GM10248 (cell line): ENCODE measurements at regions not wholly inside any gene's neighbourhood (a gene's known extent, or its start where the extent isn't known, plus 50 kb on each side); places are given as distances from the start of the nearest gene placed in this dataset.

Source experiments
- CTCF ChIA-PET: fragments of 300-600 bp; sonication (Branson Sonifier 250); formaldehyde crosslinking; extraction: SDS; loops from one replicate; lab custom pipeline; 2021; ENCODE audit warnings: antibody characterized with exemption; lab: Yijun Ruan, JAX
- POLR2A ChIA-PET: fragments of 350-650 bp; sonication (Branson Sonifier 250); formaldehyde crosslinking; extraction: SDS; loops from one replicate; lab custom pipeline; 2020; ENCODE audit warnings: antibody characterized with exemption; lab: Yijun Ruan, JAX
- DNase-seq: peaks from one replicate; pipeline ENCODE4 v3.0.0; 2012; ENCODE audit errors: extremely low spot score
- TF ChIP-seq, protein P1 (sequence below): IDR thresholded peaks from 2 replicates; pipeline ENCODE4 v1.5.1; 2012; ENCODE audit warnings: mild to moderate bottlenecking, low read depth; ENCODE audit errors: extremely low read depth, missing control alignments, control extremely low read depth

DNA sequence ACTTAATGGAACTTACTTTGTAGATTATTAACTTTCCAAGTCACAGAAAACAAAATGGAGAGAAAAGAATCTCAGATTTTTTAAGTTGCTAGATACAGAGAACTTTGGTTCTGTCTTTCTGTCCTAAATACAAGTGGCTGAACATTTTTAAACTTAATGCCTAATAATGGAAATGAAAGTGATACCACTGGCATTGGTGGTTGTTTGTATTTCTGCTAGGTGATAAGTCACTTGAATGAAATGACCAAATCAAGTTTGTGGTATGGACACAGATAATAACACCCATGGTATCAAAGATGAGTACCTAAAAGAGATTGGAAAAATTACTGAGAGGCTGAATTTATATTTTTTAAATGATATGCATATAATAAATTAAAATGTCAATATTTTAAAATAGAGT lies 502.1 kb downstream of the CNTN6 start:
- no peak for DNase-seq
- CTCF ChIA-PET = no interaction called here
- POLR2A ChIA-PET = no interaction called here
- TF ChIP-seq, protein P1, sequence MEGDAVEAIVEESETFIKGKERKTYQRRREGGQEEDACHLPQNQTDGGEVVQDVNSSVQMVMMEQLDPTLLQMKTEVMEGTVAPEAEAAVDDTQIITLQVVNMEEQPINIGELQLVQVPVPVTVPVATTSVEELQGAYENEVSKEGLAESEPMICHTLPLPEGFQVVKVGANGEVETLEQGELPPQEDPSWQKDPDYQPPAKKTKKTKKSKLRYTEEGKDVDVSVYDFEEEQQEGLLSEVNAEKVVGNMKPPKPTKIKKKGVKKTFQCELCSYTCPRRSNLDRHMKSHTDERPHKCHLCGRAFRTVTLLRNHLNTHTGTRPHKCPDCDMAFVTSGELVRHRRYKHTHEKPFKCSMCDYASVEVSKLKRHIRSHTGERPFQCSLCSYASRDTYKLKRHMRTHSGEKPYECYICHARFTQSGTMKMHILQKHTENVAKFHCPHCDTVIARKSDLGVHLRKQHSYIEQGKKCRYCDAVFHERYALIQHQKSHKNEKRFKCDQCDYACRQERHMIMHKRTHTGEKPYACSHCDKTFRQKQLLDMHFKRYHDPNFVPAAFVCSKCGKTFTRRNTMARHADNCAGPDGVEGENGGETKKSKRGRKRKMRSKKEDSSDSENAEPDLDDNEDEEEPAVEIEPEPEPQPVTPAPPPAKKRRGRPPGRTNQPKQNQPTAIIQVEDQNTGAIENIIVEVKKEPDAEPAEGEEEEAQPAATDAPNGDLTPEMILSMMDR = no peak

DNA sequence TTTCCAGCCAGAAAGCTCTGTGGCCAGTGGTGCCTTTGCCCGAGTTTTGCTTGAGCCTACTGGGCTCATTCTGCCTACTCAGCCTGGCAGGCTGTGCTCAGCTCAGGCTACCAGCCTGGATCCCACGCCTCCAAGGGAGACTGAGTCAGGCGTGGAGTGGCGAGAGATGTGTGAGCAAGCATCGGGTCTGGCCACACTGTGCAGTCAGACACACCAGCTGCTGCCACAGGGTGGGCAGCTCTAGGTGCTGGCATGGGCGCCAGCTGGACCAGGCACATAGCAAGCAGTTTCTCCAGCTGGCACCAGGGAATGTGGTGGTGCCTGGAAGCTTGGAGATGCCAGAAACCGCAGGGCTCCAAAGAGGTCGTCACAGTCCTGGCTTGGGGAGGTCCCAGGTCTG lies 498.5 kb upstream of the CNTN4 start:
- TF ChIP-seq, protein P1 = no peak
- no peak for DNase-seq
- ChIA-PET POLR2A (no interaction called here), CTCF (interaction anchor here (0.9 to 1.0 kb wide), 2 partner anchors 11 to 28 kb away, joined by 3 read pairs; no protein-coding TSS in a partner anchor)

DNA sequence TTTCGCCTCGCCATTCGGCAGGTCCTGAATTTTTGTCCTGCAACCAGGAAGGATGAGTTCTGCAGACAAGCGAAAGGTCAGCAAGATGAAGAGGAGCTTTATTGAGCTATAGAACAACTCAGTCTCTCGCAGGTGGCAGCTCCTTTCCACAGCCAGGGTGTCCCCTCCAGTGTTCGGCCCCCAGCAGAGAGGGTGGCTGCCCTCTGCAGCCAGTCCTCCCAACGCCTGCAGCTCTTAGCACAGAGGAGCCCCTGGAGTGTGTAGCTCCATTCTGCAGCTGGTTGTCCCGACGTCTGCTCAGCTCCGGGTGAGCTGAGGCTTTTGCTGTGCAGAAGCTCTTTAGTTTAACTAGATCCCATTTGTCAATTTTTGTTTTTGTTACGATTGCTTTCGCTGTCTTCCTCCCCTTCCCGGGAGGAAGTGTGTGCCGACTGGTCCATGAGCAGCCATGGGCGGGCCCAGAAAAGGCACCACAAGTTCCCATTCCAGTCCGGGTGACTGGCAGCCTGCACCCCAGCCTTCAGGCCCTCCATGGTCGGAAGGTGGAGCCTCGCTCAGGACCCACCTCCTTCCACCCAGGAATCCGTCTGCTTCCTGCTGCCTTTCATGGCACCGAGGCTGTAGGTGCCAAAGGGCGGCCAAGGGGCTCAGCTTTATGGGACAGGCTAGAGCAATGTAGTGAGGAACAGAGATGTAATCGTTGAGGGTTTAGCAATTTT lies 497.8 kb upstream of the CNTN4 start:
- POLR2A ChIA-PET = no interaction called here
- TF ChIP-seq, protein P1 = no peak
- CTCF ChIA-PET = interaction anchor here (0.9 to 1.0 kb wide), 2 partner anchors 10 to 29 kb away, joined by 3 read pairs; no protein-coding TSS in a partner anchor
- DNase-seq = no peak

DNA sequence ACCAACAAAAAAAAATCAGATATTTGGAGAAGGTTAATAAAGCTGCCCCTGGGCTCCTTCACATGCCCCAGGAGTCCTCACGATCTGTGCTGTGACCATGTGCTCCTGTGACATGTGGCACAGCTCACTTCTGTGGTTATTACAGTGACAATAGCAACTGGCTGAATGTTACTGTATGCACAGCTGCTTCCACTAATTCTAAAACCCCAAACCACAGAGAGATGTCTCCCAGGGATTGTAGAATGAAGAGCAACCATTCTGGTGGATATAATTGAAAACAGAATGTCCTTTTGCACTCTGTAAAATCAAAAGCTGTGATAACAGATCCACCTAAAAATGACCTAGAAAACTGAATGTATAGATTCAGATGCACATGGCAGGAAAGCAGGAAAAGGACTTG lies 489.2 kb upstream of the CNTN4 start:
- POLR2A ChIA-PET = no interaction called here
- CTCF ChIA-PET = no interaction called here
- TF ChIP-seq, protein P1 = no peak
- DNase-seq = no peak

DNA sequence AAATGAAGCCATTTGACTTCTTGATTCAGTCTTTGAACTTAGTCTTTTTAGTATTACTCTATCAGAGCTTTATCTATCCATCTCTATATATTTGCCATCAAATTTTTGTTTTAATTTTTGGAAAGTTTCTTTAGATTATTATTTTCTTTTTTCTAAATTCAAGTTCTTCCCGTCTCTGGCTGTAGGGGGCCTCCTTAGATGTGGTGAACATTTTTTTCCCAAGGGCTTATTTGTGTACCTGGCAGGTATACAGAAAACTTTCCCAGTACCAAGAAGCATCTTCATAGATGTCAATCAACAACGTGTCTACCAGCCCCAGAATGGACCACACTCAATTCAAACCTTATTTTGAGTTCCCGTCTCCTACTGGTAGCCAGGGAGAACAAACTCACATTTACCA lies 486.8 kb upstream of the CNTN4 start:
- no peak for DNase-seq
- TF ChIP-seq, protein P1 = no peak
- ChIA-PET POLR2A (no interaction called here), CTCF (no interaction called here)

DNA sequence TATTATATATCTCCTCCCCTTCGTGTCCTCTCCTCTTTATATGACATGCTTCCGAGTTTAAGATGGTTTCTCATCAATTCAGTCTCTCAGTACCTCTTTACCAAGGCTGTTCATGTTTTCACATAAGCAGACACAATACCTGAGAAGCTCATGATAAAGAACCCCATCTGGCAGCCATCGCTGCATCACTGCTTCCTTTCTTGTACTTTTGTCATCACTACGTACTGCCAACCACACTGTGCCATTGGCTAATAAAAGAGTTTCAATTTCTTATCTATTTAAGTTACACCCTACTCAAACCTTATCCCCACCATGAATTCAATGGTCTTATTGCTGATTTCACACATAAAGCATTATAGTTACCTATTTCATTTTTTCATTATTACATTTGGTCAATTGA lies 484.7 kb upstream of the CNTN4 start:
- CTCF ChIA-PET = no interaction called here
- TF ChIP-seq, protein P1 = no peak
- POLR2A ChIA-PET = no interaction called here
- no peak for DNase-seq
